Trophoblast cell (in vitro differentiated cells and primary cell): ENCODE measurements at regions not wholly inside any gene's neighbourhood (a gene's known extent, or its start where the extent isn't known, plus 50 kb on each side); places are given as distances from the start of the nearest gene placed in this dataset.

Experiments
- DNase-seq, 2 donors: peaks; one replicate each; pipeline ENCODE4 v3.0.0-alpha.2; 2016
- H2AFZ ChIP-seq: 2 replicates; pipeline ENCODE4 v1.6.1; 2013; ENCODE audit warnings: low read length, moderate library complexity, mild to moderate bottlenecking; ENCODE audit not compliant: insufficient read depth, poor library complexity
- H2AK5ac ChIP-seq: 2 replicates; pipeline ENCODE4 v1.6.1; 2013; ENCODE audit warnings: mild to moderate bottlenecking, low read length
- H2BK120ac ChIP-seq: 2 replicates; pipeline ENCODE4 v1.6.1; 2013; ENCODE audit warnings: low read length, mild to moderate bottlenecking, moderate library complexity; ENCODE audit not compliant: insufficient read depth, poor library complexity
- H2BK12ac ChIP-seq: 2 replicates; pipeline ENCODE4 v1.6.1; 2013; ENCODE audit warnings: mild to moderate bottlenecking, low read length, moderate library complexity
- H2BK5ac ChIP-seq: 2 replicates; pipeline ENCODE4 v1.6.1; 2013; ENCODE audit warnings: low read length, low read depth, moderate library complexity, mild to moderate bottlenecking; ENCODE audit not compliant: poor library complexity
- H3K14ac ChIP-seq: 2 replicates; pipeline ENCODE4 v1.6.1; 2013; ENCODE audit warnings: mild to moderate bottlenecking, low read length
- H3K18ac ChIP-seq: 2 replicates; pipeline ENCODE4 v1.6.1; 2013; ENCODE audit warnings: mild to moderate bottlenecking, low read length
- H3K23ac ChIP-seq: 2 replicates; pipeline ENCODE4 v1.6.1; 2013; ENCODE audit warnings: low read length
- H3K27ac ChIP-seq: 2 replicates; pipeline ENCODE4 v1.5.1; 2013; ENCODE audit warnings: low read depth, mild to moderate bottlenecking, inconsistent platforms, low read length, moderate library complexity
- H3K27me3 ChIP-seq: 2 replicates; pipeline ENCODE4 v1.6.1; 2013; ENCODE audit warnings: inconsistent platforms, mild to moderate bottlenecking, low read length, moderate library complexity; ENCODE audit not compliant: insufficient read depth
- H3K36me3 ChIP-seq, 2 experiments: 1 replicate in 1 of 2; 2 replicates in 1 of 2; pipeline ENCODE4 v1.6.1; 2013; ENCODE audit warnings: low read length in 2 of 2, mild to moderate bottlenecking in 2 of 2, moderate library complexity in 1 of 2; ENCODE audit not compliant: insufficient read depth in 2 of 2, control insufficient read depth in 1 of 2
- H3K4ac ChIP-seq: 2 replicates; pipeline ENCODE4 v1.6.1; 2013; ENCODE audit warnings: low read depth, mild to moderate bottlenecking, low read length, moderate library complexity
- H3K4me1 ChIP-seq, 2 experiments: 1 replicate in 1 of 2; 2 replicates in 1 of 2; pipeline ENCODE4 v1.6.1; 2013; ENCODE audit warnings: low read length in 2 of 2, mild to moderate bottlenecking in 2 of 2, moderate library complexity in 1 of 2; ENCODE audit not compliant: insufficient read depth in 2 of 2, control insufficient read depth in 1 of 2
- H3K4me2 ChIP-seq: 2 replicates; pipeline ENCODE4 v1.6.1; 2013; ENCODE audit warnings: inconsistent platforms, mild to moderate bottlenecking, low read length, moderate library complexity
- H3K4me3 ChIP-seq: 2 replicates; pipeline ENCODE4 v1.5.1; 2013; ENCODE audit warnings: mild to moderate bottlenecking, low read depth, low read length, inconsistent platforms
- H3K79me1 ChIP-seq: one replicate; pipeline ENCODE4 v1.6.1; 2013; ENCODE audit warnings: low read length
- H3K79me2 ChIP-seq: 2 replicates; pipeline ENCODE4 v1.6.1; 2013; ENCODE audit warnings: low read length, mild to moderate bottlenecking; ENCODE audit not compliant: control insufficient read depth, insufficient read depth, poor library complexity
- H3K9ac ChIP-seq: 2 replicates; pipeline ENCODE4 v1.6.1; 2013; ENCODE audit warnings: mild to moderate bottlenecking, low read length
- H3K9me3 ChIP-seq: 2 replicates; pipeline ENCODE4 v1.6.1; 2013; ENCODE audit warnings: low read depth, mild to moderate bottlenecking, control low read depth, inconsistent platforms, low read length; ENCODE audit not compliant: insufficient read depth
- H4K12ac ChIP-seq: 2 replicates; pipeline ENCODE4 v1.6.1; 2013; ENCODE audit warnings: low read depth, mild to moderate bottlenecking, low read length, moderate library complexity
- H4K8ac ChIP-seq: 2 replicates; pipeline ENCODE4 v1.6.1; 2013; ENCODE audit warnings: low read depth, mild to moderate bottlenecking, low read length, moderate library complexity
- H4K91ac ChIP-seq: one replicate; pipeline ENCODE4 v1.6.1; 2013; ENCODE audit warnings: low read depth, mild to moderate bottlenecking, low read length, moderate library complexity
- WGBS: extraction: QIAGEN DNeasy Blood & Tissue Kit; methylation state at CpG from one replicate; pipeline ENCODE4 v1.1.7; 2013; ENCODE audit warnings: missing lambda C conversion rate; ENCODE audit not compliant: insufficient read length, insufficient coverage; ENCODE audit errors: extremely low coverage; 5-methylcytosine and 5-hydroxymethylcytosine counted together

GRCh38 chr12:30095511-30095910 is 311.8 kb upstream of the TMTC1 start:
- H2BK120ac ChIP-seq = no peak overlapping the region
- H3K4me3 ChIP-seq = no peak overlapping the region
- H3K9me3 ChIP-seq = no peaks in the 10 kb centered on the region
- no peak overlapping the region for H3K23ac ChIP-seq
- H3K27me3 ChIP-seq = no peaks in the 10 kb centered on the region
- no peaks in the 10 kb centered on the region for H3K79me2 ChIP-seq
- DNase-seq = no peak
- H2AK5ac ChIP-seq = no peak overlapping the region
- no CpG with 5 or more reads among the region's 6 CpGs for whole genome bisulfite sequencing
- no peak overlapping the region for H4K91ac ChIP-seq
- no peak overlapping the region for H2BK12ac ChIP-seq
- H3K4ac ChIP-seq = no peak overlapping the region
- no peak overlapping the region for H3K9ac ChIP-seq
- H2BK5ac ChIP-seq = no peak overlapping the region
- H3K4me1 ChIP-seq = no peaks in the 10 kb centered on the region
- no peak overlapping the region for H4K12ac ChIP-seq
- H3K4me2 ChIP-seq = no peak overlapping the region
- no peaks in the 10 kb centered on the region for H3K36me3 ChIP-seq
- no peak overlapping the region for H2AFZ ChIP-seq
- H3K14ac ChIP-seq = no peak overlapping the region
- no peak overlapping the region for H3K27ac ChIP-seq
- H3K18ac ChIP-seq = no peak overlapping the region
- H3K79me1 ChIP-seq = no peaks in the 10 kb centered on the region
- no peak overlapping the region for H4K8ac ChIP-seq

- H3K4me1 ChIP-seq = no peaks in the 10 kb centered on the region
- H3K79me1 ChIP-seq = no peaks in the 10 kb centered on the region
- H2AK5ac ChIP-seq = no peak overlapping the region
- no peaks in the 10 kb centered on the region for H3K27me3 ChIP-seq
- no peak overlapping the region for H3K27ac ChIP-seq
- no peaks in the 10 kb centered on the region for H3K9me3 ChIP-seq
- H2BK120ac ChIP-seq = no peak overlapping the region
- no peak overlapping the region for H3K4ac ChIP-seq
- no peak overlapping the region for H2AFZ ChIP-seq
- no peak overlapping the region for H4K91ac ChIP-seq
- no peak overlapping the region for H3K23ac ChIP-seq
- H3K14ac ChIP-seq = no peak overlapping the region
- no peak overlapping the region for H2BK5ac ChIP-seq
- H3K36me3 ChIP-seq = no peaks in the 10 kb centered on the region
- DNase-seq = no peak
- no CpG with 5 or more reads among the region's 4 CpGs for WGBS
- no peak overlapping the region for H4K12ac ChIP-seq
- no peak overlapping the region for H4K8ac ChIP-seq
- no peaks in the 10 kb centered on the region for H3K79me2 ChIP-seq
- no peak overlapping the region for H3K9ac ChIP-seq
- H3K4me3 ChIP-seq = no peak overlapping the region
- H3K4me2 ChIP-seq = no peak overlapping the region
- no peak overlapping the region for H3K18ac ChIP-seq
- H2BK12ac ChIP-seq = no peak overlapping the region
These were observed 309.4 kb upstream of the TMTC1 start for GRCh38 chr12:30092983-30093617.

- no peaks in the 10 kb centered on the region for H3K36me3 ChIP-seq
- H4K91ac ChIP-seq = no peak overlapping the region
- H3K4me1 ChIP-seq = no peaks in the 10 kb centered on the region
- no peaks in the 10 kb centered on the region for H3K79me2 ChIP-seq
- no peaks in the 10 kb centered on the region for H3K27me3 ChIP-seq
- no peaks in the 10 kb centered on the region for H3K79me1 ChIP-seq
- H2AK5ac ChIP-seq = no peak overlapping the region
- no peak overlapping the region for H2BK5ac ChIP-seq
- H3K4me3 ChIP-seq = no peak overlapping the region
- no peak overlapping the region for H3K27ac ChIP-seq
- H3K9ac ChIP-seq = no peak overlapping the region
- no peaks in the 10 kb centered on the region for H3K9me3 ChIP-seq
- H3K4ac ChIP-seq = no peak overlapping the region
- H3K14ac ChIP-seq = no peak overlapping the region
- no peak overlapping the region for H2AFZ ChIP-seq
- no peak overlapping the region for H3K4me2 ChIP-seq
- no peak overlapping the region for H4K12ac ChIP-seq
- H4K8ac ChIP-seq = no peak overlapping the region
- H3K23ac ChIP-seq = no peak overlapping the region
- no peak overlapping the region for H2BK12ac ChIP-seq
- DNase-seq = no peak
- H3K18ac ChIP-seq = no peak overlapping the region
- no peak overlapping the region for H2BK120ac ChIP-seq
- no CpG with 5 or more reads among the region's 2 CpGs for WGBS
These were observed 306.5 kb upstream of the TMTC1 start for GRCh38 chr12:30090258-30090657.

- Histone ChIP-seq H2AK5ac (no peak overlapping the region), H3K79me2 (no peaks in the 10 kb centered on the region), H3K4ac (no peak overlapping the region), H2AFZ (no peak overlapping the region), H4K12ac (no peak overlapping the region), H3K27ac (no peak overlapping the region), H3K36me3 (no peaks in the 10 kb centered on the region), H2BK120ac (no peak overlapping the region), H3K4me3 (no peak overlapping the region), H4K8ac (no peak overlapping the region), H3K14ac (no peak overlapping the region), H3K9ac (no peak overlapping the region), H2BK12ac (no peak overlapping the region), H4K91ac (no peak overlapping the region), H2BK5ac (no peak overlapping the region), H3K79me1 (no peaks in the 10 kb centered on the region), H3K4me2 (no peak overlapping the region), H3K4me1 (no peaks in the 10 kb centered on the region), H3K9me3 (no peaks in the 10 kb centered on the region), H3K23ac (no peak overlapping the region), H3K27me3 (no peaks in the 10 kb centered on the region), H3K18ac (no peak overlapping the region)
- no peak for DNase-seq
- no CpG with 5 or more reads among the region's 3 CpGs for WGBS
These were observed 304.7 kb upstream of the TMTC1 start for GRCh38 chr12:30088259-30088995.
